ENCODE measurements at regions not wholly inside any gene's neighbourhood (a gene's known extent, or its start where the extent isn't known, plus 50 kb on each side); places are given as distances from the start of the nearest gene placed in this dataset.
A peak's percentile ranks its signal among the peaks of the same experiment; 100 is the strongest.

DNA sequence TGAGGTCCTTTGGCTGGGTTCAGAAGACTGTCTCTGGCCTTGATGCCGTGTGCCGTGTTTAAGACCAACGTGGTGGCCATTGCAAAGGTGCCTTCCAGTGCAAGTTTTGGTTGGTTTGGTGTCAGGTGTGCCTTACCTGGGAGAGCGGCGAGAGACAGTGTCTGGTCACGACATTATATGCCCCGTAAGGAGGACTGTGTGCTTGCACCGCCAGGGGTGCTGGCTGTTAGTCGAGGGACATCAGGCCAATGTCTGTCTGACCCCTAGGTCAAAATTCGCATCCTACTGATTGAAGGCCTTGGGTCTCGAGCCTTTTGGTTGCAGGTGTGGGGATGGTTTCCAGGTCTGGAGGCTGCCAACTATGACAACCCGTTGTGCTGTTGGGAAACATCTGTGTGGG is 111.9 kb downstream of the SNRPN start:
- intact Hi-C loops (cut with DNase I): no loop called here
- peaks cover 71 to 100% of the 10 kb centered on the region in 2 donors for H3K9me3 ChIP-seq
- peak in 1 of 5 donors; percentile 3 for DNase-seq
- no peaks in the 10 kb centered on the region for H3K4me1 ChIP-seq (ENCODE audit: insufficient read depth)
- peaks cover 5% of the 10 kb centered on the region for H3K36me3 ChIP-seq
- no peaks in the 10 kb centered on the region for H3K27me3 ChIP-seq
- H3K4me3 ChIP-seq: no peak overlapping the region
- WGBS, 3 donors: 87 to 94% (median 88%) methylated on average over 12 of the region's 12 CpGs
- TF ChIP-seq POLR2A (IDR thresholded peaks at IDR 0.05): no peak
- TF ChIP-seq EP300 (IDR thresholded peaks at IDR 0.05): no peak
- TF ChIP-seq, protein P1, sequence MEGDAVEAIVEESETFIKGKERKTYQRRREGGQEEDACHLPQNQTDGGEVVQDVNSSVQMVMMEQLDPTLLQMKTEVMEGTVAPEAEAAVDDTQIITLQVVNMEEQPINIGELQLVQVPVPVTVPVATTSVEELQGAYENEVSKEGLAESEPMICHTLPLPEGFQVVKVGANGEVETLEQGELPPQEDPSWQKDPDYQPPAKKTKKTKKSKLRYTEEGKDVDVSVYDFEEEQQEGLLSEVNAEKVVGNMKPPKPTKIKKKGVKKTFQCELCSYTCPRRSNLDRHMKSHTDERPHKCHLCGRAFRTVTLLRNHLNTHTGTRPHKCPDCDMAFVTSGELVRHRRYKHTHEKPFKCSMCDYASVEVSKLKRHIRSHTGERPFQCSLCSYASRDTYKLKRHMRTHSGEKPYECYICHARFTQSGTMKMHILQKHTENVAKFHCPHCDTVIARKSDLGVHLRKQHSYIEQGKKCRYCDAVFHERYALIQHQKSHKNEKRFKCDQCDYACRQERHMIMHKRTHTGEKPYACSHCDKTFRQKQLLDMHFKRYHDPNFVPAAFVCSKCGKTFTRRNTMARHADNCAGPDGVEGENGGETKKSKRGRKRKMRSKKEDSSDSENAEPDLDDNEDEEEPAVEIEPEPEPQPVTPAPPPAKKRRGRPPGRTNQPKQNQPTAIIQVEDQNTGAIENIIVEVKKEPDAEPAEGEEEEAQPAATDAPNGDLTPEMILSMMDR (IDR thresholded peaks at IDR 0.05): no peak
- no peak overlapping the region for H3K27ac ChIP-seq

DNA sequence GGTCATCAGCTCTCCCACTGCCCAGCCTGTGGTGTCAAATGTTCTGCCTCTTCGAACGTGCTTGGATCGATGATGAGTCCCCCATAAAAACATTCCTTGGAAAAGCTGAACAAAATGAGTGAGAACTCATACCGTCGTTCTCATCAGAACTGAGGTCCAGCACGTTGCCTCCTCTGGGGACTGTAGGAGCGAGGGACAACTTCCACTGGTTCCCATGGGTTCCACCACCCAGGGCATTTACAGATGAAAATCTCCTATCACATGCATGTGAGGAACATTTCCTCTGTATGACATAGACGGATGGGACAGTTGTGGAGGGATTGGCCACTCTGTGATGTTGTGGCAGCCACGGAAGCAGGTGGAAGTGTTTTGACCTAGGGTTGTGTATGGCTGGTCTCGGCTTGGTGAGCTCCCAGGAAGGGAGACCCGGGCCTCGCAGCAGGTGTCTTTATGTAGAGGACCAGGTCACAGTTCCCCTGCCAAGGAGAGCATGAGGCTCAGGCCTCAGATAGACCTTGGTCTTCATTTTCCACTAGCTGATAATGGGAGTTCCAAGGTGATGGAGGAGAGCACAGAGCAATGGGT is 113.0 kb downstream of the SNRPN start:
- intact Hi-C loops (cut with DNase I): no loop called here
- Histone ChIP-seq H3K9me3 (peaks cover 74 to 100% of the 10 kb centered on the region in 2 donors), H3K36me3 (peaks cover 9% of the 10 kb centered on the region), H3K4me1 (ENCODE audit: insufficient read depth) (no peaks in the 10 kb centered on the region), H3K4me3 (no peak overlapping the region), H3K27me3 (no peaks in the 10 kb centered on the region), H3K27ac (no peak overlapping the region)
- TF ChIP-seq, protein P1 (IDR thresholded peaks at IDR 0.05): no peak
- TF ChIP-seq EP300 (IDR thresholded peaks at IDR 0.05) (no peak), POLR2A (IDR thresholded peaks at IDR 0.05) (no peak)
- no peak for DNase-seq
- WGBS, 3 donors: 84 to 93% (median 89%) methylated on average over 12 of the region's 12 CpGs

DNA sequence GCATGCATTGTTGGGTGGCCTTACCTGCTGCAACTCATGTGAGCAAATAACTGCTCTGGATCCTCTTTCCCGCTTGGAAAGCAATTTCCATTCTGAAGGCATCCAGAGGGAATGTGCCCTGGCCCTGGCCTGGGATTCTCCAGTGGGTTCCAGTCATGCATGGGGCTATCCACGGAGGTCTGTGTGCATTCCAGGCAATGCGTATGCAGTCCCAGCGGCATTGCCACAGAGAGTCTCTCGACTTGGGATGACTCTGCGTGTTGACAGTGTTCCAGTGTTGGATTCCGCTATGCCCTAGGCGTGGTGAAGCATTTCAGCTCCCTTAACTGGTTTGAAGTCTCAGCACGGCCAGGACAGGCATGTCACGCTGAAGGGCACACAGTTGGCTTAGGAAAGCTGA is 113.9 kb downstream of the SNRPN start:
- 85 to 92% (median 88%) methylated on average over 10 of the region's 10 CpGs for WGBS, 3 donors
- Histone ChIP-seq H3K36me3 (peaks cover 9% of the 10 kb centered on the region), H3K27ac (no peak overlapping the region), H3K9me3 (peaks cover 72 to 99% of the 10 kb centered on the region in 2 donors), H3K27me3 (no peaks in the 10 kb centered on the region), H3K4me3 (no peak overlapping the region), H3K4me1 (ENCODE audit: insufficient read depth) (no peaks in the 10 kb centered on the region)
- TF ChIP-seq EP300 (IDR thresholded peaks at IDR 0.05) (no peak), POLR2A (IDR thresholded peaks at IDR 0.05) (no peak)
- TF ChIP-seq, protein P1 (IDR thresholded peaks at IDR 0.05): no peak
- DNase-seq: no peak
- intact Hi-C loops (cut with DNase I): no loop called here

DNA sequence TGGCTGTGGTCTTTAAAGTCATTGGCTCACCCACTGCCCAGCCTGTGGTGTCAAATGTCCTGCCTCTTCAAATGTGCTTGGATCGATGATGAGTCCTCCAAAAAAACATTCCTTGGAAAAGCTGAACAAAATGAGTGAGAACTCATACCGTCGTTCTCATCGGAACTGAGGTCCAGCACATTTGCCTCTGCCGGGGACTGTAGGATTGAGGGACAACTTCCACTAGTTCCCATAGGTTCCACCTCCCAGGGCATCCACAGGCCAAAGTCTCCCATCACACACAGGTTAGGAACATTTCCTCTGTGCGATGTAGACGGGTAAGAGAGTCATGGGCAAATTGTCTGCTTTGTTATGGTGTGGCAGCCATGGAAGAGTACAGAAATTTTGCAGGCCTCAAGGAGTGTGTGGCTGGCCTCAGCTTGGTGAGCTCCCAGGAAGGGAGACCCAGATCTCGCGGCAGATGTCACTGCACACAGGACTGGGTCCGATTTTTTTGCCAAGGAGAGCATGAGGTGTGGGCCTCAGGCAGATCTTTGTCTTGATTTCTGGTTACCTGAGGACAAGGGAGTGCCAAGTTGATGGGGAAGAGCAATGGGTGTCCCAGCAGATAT is 115.7 kb downstream of the SNRPN start:
- Histone ChIP-seq H3K4me3 (no peak overlapping the region), H3K36me3 (peaks cover 9% of the 10 kb centered on the region), H3K27ac (no peak overlapping the region), H3K27me3 (no peaks in the 10 kb centered on the region), H3K9me3 (peaks cover 64 to 99% of the 10 kb centered on the region in 2 donors), H3K4me1 (ENCODE audit: insufficient read depth) (no peaks in the 10 kb centered on the region)
- WGBS, 3 donors: 93 to 96% (median 95%) methylated on average over 10 of the region's 10 CpGs
- no peak for DNase-seq
- intact Hi-C loops (cut with DNase I): loop anchor here in 1 of 4 donors (10.0 kb wide), 1 partner anchor 46 kb away; no protein-coding TSS in a partner anchor
- TF ChIP-seq POLR2A (IDR thresholded peaks at IDR 0.05) (no peak), EP300 (IDR thresholded peaks at IDR 0.05) (no peak)
- TF ChIP-seq, protein P1 (IDR thresholded peaks at IDR 0.05): no peak

Measured in ovary (tissue), 7 donors.